Astrocyte (in vitro differentiated cells and primary cell): ENCODE measurements at regions not wholly inside any gene's neighbourhood (a gene's known extent, or its start where the extent isn't known, plus 50 kb on each side); places are given as distances from the start of the nearest gene placed in this dataset.

Experiments used
- DNase-seq: peaks from one replicate; pipeline ENCODE4 v3.0.0-alpha.2; 2010; ENCODE audit warnings: low read depth
- FAIRE-seq: peaks from 2 replicates; lab custom pipeline; 2011; peaks lifted over from hg19 to GRCh38; lab: Jason Lieb, UNC
- H2AFZ ChIP-seq: 2 replicates; pipeline ENCODE4 v1.6.0; 2012; ENCODE audit warnings: low read depth, low read length, inconsistent platforms
- H3K27ac ChIP-seq: 2 replicates; pipeline ENCODE4 v1.5.1; 2011; ENCODE audit warnings: low read depth, low read length, inconsistent platforms
- H3K27me3 ChIP-seq: 2 replicates; pipeline ENCODE4 v1.6.0; 2011; ENCODE audit warnings: low read length, inconsistent platforms; ENCODE audit not compliant: insufficient read depth
- H3K36me3 ChIP-seq: 2 replicates; pipeline ENCODE4 v1.5.1; 2011; ENCODE audit warnings: low read length, inconsistent platforms; ENCODE audit not compliant: insufficient read depth
- H3K4me1 ChIP-seq: 2 replicates; pipeline ENCODE4 v1.5.1; 2011; ENCODE audit warnings: low read length, inconsistent platforms; ENCODE audit not compliant: insufficient read depth
- H3K4me2 ChIP-seq: 2 replicates; pipeline ENCODE4 v1.6.0; 2012; ENCODE audit warnings: low read length, inconsistent platforms
- H3K4me3 ChIP-seq: 2 replicates; pipeline ENCODE4 v1.5.1; 2011; ENCODE audit warnings: low read depth, mild to moderate bottlenecking, low read length, inconsistent platforms; ENCODE audit not compliant: insufficient read depth
- H3K79me2 ChIP-seq: 2 replicates; pipeline ENCODE4 v1.6.0; 2012; ENCODE audit warnings: mild to moderate bottlenecking, low read length, inconsistent platforms; ENCODE audit not compliant: insufficient read depth
- H3K9ac ChIP-seq: 2 replicates; pipeline ENCODE4 v1.6.0; 2012; ENCODE audit warnings: mild to moderate bottlenecking, low read length, inconsistent platforms
- H3K9me3 ChIP-seq: 2 replicates; pipeline ENCODE4 v1.5.1; 2012; ENCODE audit warnings: low read depth, mild to moderate bottlenecking, low read length, inconsistent platforms; ENCODE audit not compliant: insufficient read depth
- H4K20me1 ChIP-seq: 2 replicates; pipeline ENCODE4 v1.6.0; 2012; ENCODE audit warnings: low read length, inconsistent platforms; ENCODE audit not compliant: insufficient read depth
- H3K27ac Mint-ChIP-seq: one replicate; pipeline ENCODE4 v1.8.0; 2021; ENCODE audit warnings: mild to moderate bottlenecking, mixed read lengths; ENCODE audit not compliant: unreplicated experiment
- H3K27me3 Mint-ChIP-seq: one replicate; pipeline ENCODE4 v1.8.0; 2021; ENCODE audit warnings: low read depth, mixed read lengths; ENCODE audit not compliant: unreplicated experiment
- H3K36me3 Mint-ChIP-seq: one replicate; pipeline ENCODE4 v1.8.0; 2021; ENCODE audit warnings: low read depth, mixed read lengths; ENCODE audit not compliant: unreplicated experiment
- H3K4me1 Mint-ChIP-seq: one replicate; pipeline ENCODE4 v1.8.0; 2021; ENCODE audit warnings: low read depth, mixed read lengths; ENCODE audit not compliant: unreplicated experiment
- H3K4me3 Mint-ChIP-seq: one replicate; pipeline ENCODE4 v1.8.0; 2021; ENCODE audit warnings: mild to moderate bottlenecking, moderate library complexity, mixed read lengths; ENCODE audit not compliant: unreplicated experiment
- H3K9me3 Mint-ChIP-seq: one replicate; pipeline ENCODE4 v1.8.0; 2021; ENCODE audit warnings: mild to moderate bottlenecking, mixed read lengths; ENCODE audit not compliant: unreplicated experiment
- CTCF ChIP-seq: IDR thresholded peaks from 2 replicates; pipeline ENCODE4 v1.5.1; 2011; ENCODE audit warnings: low read depth, mild to moderate bottlenecking, inconsistent platforms, low read length, moderate library complexity; ENCODE audit not compliant: insufficient read depth
- EZH2 ChIP-seq: IDR thresholded peaks from 2 replicates; pipeline ENCODE4 v1.6.1; 2012; ENCODE audit warnings: mild to moderate bottlenecking, low read length, inconsistent platforms; ENCODE audit not compliant: insufficient read depth

DNA sequence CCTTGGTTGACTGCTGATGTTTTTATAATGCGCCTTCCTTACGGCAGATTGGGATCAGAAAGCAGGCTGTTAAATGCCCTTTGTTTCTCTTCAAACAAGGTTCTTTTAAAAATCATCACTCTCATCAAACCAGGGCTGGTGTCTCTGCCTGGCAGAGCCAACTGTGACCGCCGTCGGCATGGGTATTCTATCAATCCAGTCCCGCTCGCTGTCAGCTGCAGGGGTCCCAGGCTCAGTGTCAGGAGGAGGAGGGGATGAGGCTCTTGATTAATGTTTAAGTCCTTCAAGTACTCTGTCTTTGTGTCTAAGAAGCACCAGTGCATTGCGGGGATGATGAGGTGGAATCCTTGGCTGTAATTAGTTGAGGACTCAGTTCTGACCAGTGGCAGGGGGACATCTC is 348.1 kb downstream of the RNF144A start:
- H3K79me2 ChIP-seq: no peaks in the 10 kb centered on the region
- no peak for FAIRE-seq
- H3K27me3 Mint-ChIP-seq: peaks cover 5% of the 10 kb centered on the region
- no peak overlapping the region for H2AFZ ChIP-seq
- H3K36me3 Mint-ChIP-seq: no peaks in the 10 kb centered on the region
- H3K4me2 ChIP-seq: no peak overlapping the region
- H4K20me1 ChIP-seq: no peaks in the 10 kb centered on the region
- no peaks in the 10 kb centered on the region for H3K4me1 Mint-ChIP-seq
- no peak overlapping the region for H3K4me3 Mint-ChIP-seq
- H3K27ac ChIP-seq: no peak overlapping the region
- no peak for DNase-seq
- no peaks in the 10 kb centered on the region for H3K4me1 ChIP-seq
- H3K9me3 Mint-ChIP-seq: peaks cover 2% of the 10 kb centered on the region
- H3K4me3 ChIP-seq: no peak overlapping the region
- no peaks in the 10 kb centered on the region for H3K9me3 ChIP-seq
- H3K27me3 ChIP-seq: no peaks in the 10 kb centered on the region
- no peak overlapping the region for H3K9ac ChIP-seq
- H3K36me3 ChIP-seq: no peaks in the 10 kb centered on the region
- no peak overlapping the region for H3K27ac Mint-ChIP-seq
- no peak for TF ChIP-seq EZH2
- TF ChIP-seq CTCF: no peak

DNA sequence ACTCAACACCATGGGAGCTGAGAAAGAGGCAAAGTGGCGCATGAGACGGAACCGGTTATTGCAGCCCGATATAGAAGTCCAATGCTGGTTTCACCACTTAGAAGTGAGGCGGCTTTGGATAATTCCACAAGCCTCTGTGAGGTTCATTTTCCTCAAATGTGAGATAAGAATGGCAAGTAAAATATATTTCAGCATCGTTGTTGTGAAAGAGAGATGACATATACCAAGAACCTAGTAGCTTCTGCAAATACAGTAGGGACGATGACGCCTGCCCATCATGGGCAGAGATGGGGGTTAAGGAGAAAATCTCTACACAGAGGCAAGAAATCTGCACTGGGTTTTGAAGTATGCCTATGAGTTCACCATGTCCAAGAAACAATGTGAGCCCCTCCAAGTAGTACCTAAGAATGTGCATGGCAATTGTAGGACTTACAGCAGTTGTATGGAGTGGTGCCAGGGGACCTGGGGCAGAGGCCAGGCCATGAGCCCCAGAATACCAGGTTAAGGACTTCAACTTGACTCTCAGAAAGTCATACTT is 352.0 kb downstream of the RNF144A start:
- H3K4me1 ChIP-seq: no peaks in the 10 kb centered on the region
- no peaks in the 10 kb centered on the region for H3K79me2 ChIP-seq
- Mint-ChIP-seq H3K27ac (no peak overlapping the region), H3K36me3 (no peaks in the 10 kb centered on the region), H3K4me1 (no peaks in the 10 kb centered on the region), H3K9me3 (no peaks in the 10 kb centered on the region), H3K4me3 (no peak overlapping the region), H3K27me3 (peaks cover 2% of the 10 kb centered on the region)
- no peaks in the 10 kb centered on the region for H4K20me1 ChIP-seq
- TF ChIP-seq CTCF: no peak
- H3K4me3 ChIP-seq: no peak overlapping the region
- no peak overlapping the region for H2AFZ ChIP-seq
- DNase-seq: no peak
- H3K9me3 ChIP-seq: no peaks in the 10 kb centered on the region
- no peaks in the 10 kb centered on the region for H3K27me3 ChIP-seq
- H3K36me3 ChIP-seq: no peaks in the 10 kb centered on the region
- H3K9ac ChIP-seq: no peak overlapping the region
- no peak for FAIRE-seq
- no peak overlapping the region for H3K4me2 ChIP-seq
- H3K27ac ChIP-seq: no peak overlapping the region

GRCh38 chr2:7270011-7270431 is 352.8 kb downstream of the RNF144A start:
- Mint-ChIP-seq H3K4me1 (no peaks in the 10 kb centered on the region), H3K36me3 (no peaks in the 10 kb centered on the region), H3K9me3 (no peaks in the 10 kb centered on the region), H3K27ac (no peak overlapping the region), H3K4me3 (no peak overlapping the region), H3K27me3 (peaks cover 4% of the 10 kb centered on the region)
- no peak for FAIRE-seq
- Histone ChIP-seq H3K4me1 (no peaks in the 10 kb centered on the region), H3K9ac (no peak overlapping the region), H2AFZ (no peak overlapping the region), H3K27ac (no peak overlapping the region), H3K36me3 (no peaks in the 10 kb centered on the region), H3K27me3 (no peaks in the 10 kb centered on the region), H3K4me2 (no peak overlapping the region), H4K20me1 (no peaks in the 10 kb centered on the region), H3K9me3 (no peaks in the 10 kb centered on the region), H3K79me2 (no peaks in the 10 kb centered on the region), H3K4me3 (no peak overlapping the region)
- DNase-seq: no peak
- TF ChIP-seq CTCF (no peak), EZH2 (no peak)
